T-cell (primary cell): ENCODE measurements at regions not wholly inside any gene's neighbourhood (a gene's known extent, or its start where the extent isn't known, plus 50 kb on each side); places are given as distances from the start of the nearest gene placed in this dataset.

Experiments used
- ATAC-seq, 4 experiments: fragments of 200-7000 bp in 3 of 4; fragments of 150-1000 bp in 1 of 4; cut with Tn5 transposase; replicated peaks in 1 of 4; 1 replicate in 3 of 4; 2 replicates in 1 of 4; pipeline ENCODE4 v1.10.0; 2021; ENCODE audit warnings: moderate library complexity in 3 of 4, mild to moderate bottlenecking in 2 of 4, moderate number of reproducible peaks in 1 of 4
- CTCF ChIA-PET, 2 donors: fragments of 300-600 bp; sonication (Branson Sonifier 250); formaldehyde crosslinking; loops; one replicate each; lab custom pipeline; 2022; ENCODE audit warnings: antibody characterized with exemption in 2 of 2; lab: Charles Lee
- POLR2A ChIA-PET, 2 donors: fragments of 300-600 bp; sonication (Branson Sonifier 250); formaldehyde crosslinking; loops; one replicate each; lab custom pipeline; 2022; ENCODE audit warnings: antibody characterized with exemption in 2 of 2; lab: Charles Lee
- DNase-seq, 35 experiments: peaks; one replicate each; pipeline versions ENCODE4 v3.0.0 to v3.0.0-alpha.2; 2013 to 2023
- H3K27ac ChIP-seq: one replicate; pipeline ENCODE4 v1.5.1; 2013; ENCODE audit warnings: low read length
- H3K27me3 ChIP-seq, 2 experiments: replicated peaks in 1 of 2; 1 replicate in 1 of 2; 2 replicates in 1 of 2; pipeline versions ENCODE4 v1.6.1 to v1.7.0; 2013; ENCODE audit warnings: low read length in 1 of 2, mixed read lengths in 1 of 2; ENCODE audit not compliant: control insufficient read depth in 2 of 2, insufficient read depth in 2 of 2; ENCODE audit errors: extremely low read depth in 1 of 2
- H3K36me3 ChIP-seq, 2 donors: 1 replicate in 1 of 2; 2 replicates in 1 of 2; pipeline versions ENCODE4 v1.6.1 to v1.7.0; 2013; ENCODE audit warnings: low read length in 1 of 2; ENCODE audit not compliant: control insufficient read depth in 2 of 2, insufficient read depth in 1 of 2; ENCODE audit errors: extremely low read depth in 1 of 2
- H3K4me1 ChIP-seq, 2 experiments: 1 replicate in 1 of 2; 2 replicates in 1 of 2; pipeline versions ENCODE4 v1.6.1 to v1.7.0; 2013; ENCODE audit warnings: low read length in 2 of 2, mixed read lengths in 1 of 2; ENCODE audit not compliant: insufficient read depth in 2 of 2, control insufficient read depth in 1 of 2; ENCODE audit errors: extremely low read depth in 1 of 2
- H3K4me3 ChIP-seq, 2 donors: 1 replicate in 1 of 2; 2 replicates in 1 of 2; pipeline versions ENCODE4 v1.5.1 to v1.7.0; 2013; ENCODE audit warnings: mild to moderate bottlenecking in 2 of 2, low read length in 1 of 2, moderate library complexity in 1 of 2; ENCODE audit not compliant: control insufficient read depth in 1 of 2; ENCODE audit errors: extremely low read depth in 1 of 2
- H3K9me3 ChIP-seq: 2 replicates; pipeline ENCODE4 v1.7.0; 2013
- H3K27ac Mint-ChIP-seq, 2 donors: one replicate each; pipeline ENCODE4 v1.8.0; 2020 to 2021; ENCODE audit warnings: mild to moderate bottlenecking in 2 of 2, mixed read lengths in 2 of 2
- H3K27me3 Mint-ChIP-seq, 2 donors: one replicate each; pipeline ENCODE4 v1.8.0; 2021 to 2022; ENCODE audit warnings: mixed read lengths in 2 of 2
- H3K36me3 Mint-ChIP-seq: one replicate; pipeline ENCODE4 v1.8.0; 2021; ENCODE audit warnings: mixed read lengths
- H3K4me1 Mint-ChIP-seq, 3 donors: one replicate each; pipeline ENCODE4 v1.8.0; 2020 to 2022; ENCODE audit warnings: mixed read lengths in 3 of 3, mild to moderate bottlenecking in 1 of 3
- H3K4me3 Mint-ChIP-seq, 3 donors: one replicate each; pipeline ENCODE4 v1.8.0; 2020 to 2022; ENCODE audit warnings: mild to moderate bottlenecking in 3 of 3, mixed read lengths in 3 of 3, moderate library complexity in 3 of 3
- H3K9me3 Mint-ChIP-seq, 3 donors: one replicate each; pipeline ENCODE4 v1.8.0; 2020 to 2022; ENCODE audit warnings: mixed read lengths in 3 of 3
- WGBS: methylation state at CpG from one replicate; pipeline ENCODE4 v1.1.5; 2013; ENCODE audit warnings: missing lambda C conversion rate; ENCODE audit not compliant: insufficient coverage; 5-methylcytosine and 5-hydroxymethylcytosine counted together

- H3K36me3 Mint-ChIP-seq: no peaks in the 10 kb centered on the region
- Histone ChIP-seq H3K27me3 (no peaks in the 10 kb centered on the region), H3K4me1 (no peaks in the 10 kb centered on the region), H3K4me3 (no peak overlapping the region), H3K36me3 (no peaks in the 10 kb centered on the region), H3K9me3 (no peaks in the 10 kb centered on the region), H3K27ac (no peak overlapping the region)
- no peak overlapping the region for H3K4me3 Mint-ChIP-seq
- no peak for ATAC-seq
- 60% methylated on average over 2 of the region's 4 CpGs for WGBS
- DNase-seq: no peak
- H3K27me3 Mint-ChIP-seq: no peaks in the 10 kb centered on the region
- no peaks in the 10 kb centered on the region for H3K9me3 Mint-ChIP-seq
- no peak overlapping the region for H3K27ac Mint-ChIP-seq
- CTCF ChIA-PET: interaction anchor here in 1 of 2 donors (0.5 kb wide), 1 partner anchor 991 kb away, joined by 3 read pairs; no protein-coding TSS in a partner anchor
- no peaks in the 10 kb centered on the region for H3K4me1 Mint-ChIP-seq
- POLR2A ChIA-PET: no interaction called here
Measured at GRCh38 chr16:79833559-79833958, 233.0 kb upstream of the MAF start.

GRCh38 chr16:79826732-79827475, 226.4 kb upstream of the MAF start:
- Mint-ChIP-seq H3K9me3 (no peaks in the 10 kb centered on the region), H3K4me1 (no peaks in the 10 kb centered on the region), H3K27me3 (peaks cover 0 to 2% of the 10 kb centered on the region in 2 donors), H3K36me3 (no peaks in the 10 kb centered on the region), H3K27ac (no peak overlapping the region), H3K4me3 (no peak overlapping the region)
- no peaks in the 10 kb centered on the region for H3K36me3 ChIP-seq
- WGBS: 69% methylated on average over 2 of the region's 7 CpGs
- H3K4me3 ChIP-seq: no peak overlapping the region
- no peak for ATAC-seq
- H3K4me1 ChIP-seq: no peaks in the 10 kb centered on the region
- no peak for DNase-seq
- no peaks in the 10 kb centered on the region for H3K9me3 ChIP-seq
- no peak overlapping the region for H3K27ac ChIP-seq
- POLR2A ChIA-PET: no interaction called here
- no peaks in the 10 kb centered on the region for H3K27me3 ChIP-seq
- CTCF ChIA-PET: no interaction called here

GRCh38 chr16:79825002-79825401, 224.5 kb upstream of the MAF start:
- H3K27ac ChIP-seq: no peak overlapping the region
- no peaks in the 10 kb centered on the region for H3K4me1 Mint-ChIP-seq
- H3K4me3 Mint-ChIP-seq: no peak overlapping the region
- ATAC-seq (no peak), DNase-seq (no peak)
- no peak overlapping the region for H3K27ac Mint-ChIP-seq
- ChIA-PET CTCF (interaction anchor here in 1 of 2 donors (0.6 kb wide), 1 partner anchor 283 kb away, joined by 5 read pairs; no protein-coding TSS in a partner anchor), POLR2A (no interaction called here)
- H3K27me3 Mint-ChIP-seq: peaks cover 0 to 2% of the 10 kb centered on the region in 2 donors
- H3K9me3 ChIP-seq: no peaks in the 10 kb centered on the region
- no peak overlapping the region for H3K4me3 ChIP-seq
- H3K27me3 ChIP-seq: no peaks in the 10 kb centered on the region
- WGBS: 82% methylated on average over 1 of the region's 1 CpG
- no peaks in the 10 kb centered on the region for H3K36me3 Mint-ChIP-seq
- no peaks in the 10 kb centered on the region for H3K9me3 Mint-ChIP-seq
- H3K4me1 ChIP-seq: no peaks in the 10 kb centered on the region
- H3K36me3 ChIP-seq: no peaks in the 10 kb centered on the region

- no peaks in the 10 kb centered on the region for H3K4me1 ChIP-seq
- no peaks in the 10 kb centered on the region for H3K9me3 Mint-ChIP-seq
- H3K4me1 Mint-ChIP-seq: no peaks in the 10 kb centered on the region
- H3K36me3 Mint-ChIP-seq: no peaks in the 10 kb centered on the region
- H3K27ac Mint-ChIP-seq: no peak overlapping the region
- no peak overlapping the region for H3K27ac ChIP-seq
- DNase-seq: no peak
- ChIA-PET CTCF (no interaction called here), POLR2A (no interaction called here)
- no peaks in the 10 kb centered on the region for H3K27me3 ChIP-seq
- no peaks in the 10 kb centered on the region for H3K9me3 ChIP-seq
- WGBS: 80% methylated on average over 1 of the region's 2 CpGs
- H3K4me3 ChIP-seq: no peak overlapping the region
- H3K36me3 ChIP-seq: no peaks in the 10 kb centered on the region
- peaks cover 0 to 2% of the 10 kb centered on the region in 2 donors for H3K27me3 Mint-ChIP-seq
- no peak for ATAC-seq
- no peak overlapping the region for H3K4me3 Mint-ChIP-seq
Measured at GRCh38 chr16:79823639-79824038, 223.1 kb upstream of the MAF start.

DNA sequence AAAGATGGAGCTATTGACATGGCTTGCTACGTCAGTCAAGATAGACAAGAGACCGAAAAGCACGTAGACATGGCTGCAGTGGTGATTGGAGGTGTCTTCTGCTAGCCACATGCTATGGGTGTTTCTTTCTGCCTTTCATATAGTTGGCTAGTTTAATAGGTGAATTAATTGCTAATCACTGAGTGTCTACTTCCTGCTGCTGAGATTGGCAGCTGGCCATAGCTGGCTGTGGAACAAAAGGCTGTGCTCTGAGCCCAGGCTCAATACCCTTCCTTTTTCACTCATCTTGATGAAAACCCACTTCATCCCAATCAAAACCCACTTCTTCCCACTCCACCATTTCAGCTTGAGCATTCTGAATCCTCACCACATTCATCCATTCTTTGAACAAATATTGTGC, 221.4 kb upstream of the MAF start:
- no peaks in the 10 kb centered on the region for H3K36me3 Mint-ChIP-seq
- H3K36me3 ChIP-seq: no peaks in the 10 kb centered on the region
- 96% methylated on average over 3 of the region's 3 CpGs for WGBS
- H3K9me3 Mint-ChIP-seq: no peaks in the 10 kb centered on the region
- H3K27me3 Mint-ChIP-seq: no peaks in the 10 kb centered on the region
- ATAC-seq: no peak
- H3K9me3 ChIP-seq: no peaks in the 10 kb centered on the region
- H3K4me1 Mint-ChIP-seq: no peaks in the 10 kb centered on the region
- H3K4me3 Mint-ChIP-seq: no peak overlapping the region
- no peak overlapping the region for H3K27ac ChIP-seq
- H3K27me3 ChIP-seq: no peaks in the 10 kb centered on the region
- CTCF ChIA-PET: no interaction called here
- H3K4me3 ChIP-seq: no peak overlapping the region
- POLR2A ChIA-PET: no interaction called here
- no peaks in the 10 kb centered on the region for H3K4me1 ChIP-seq
- H3K27ac Mint-ChIP-seq: no peak overlapping the region
- no peak for DNase-seq

DNA sequence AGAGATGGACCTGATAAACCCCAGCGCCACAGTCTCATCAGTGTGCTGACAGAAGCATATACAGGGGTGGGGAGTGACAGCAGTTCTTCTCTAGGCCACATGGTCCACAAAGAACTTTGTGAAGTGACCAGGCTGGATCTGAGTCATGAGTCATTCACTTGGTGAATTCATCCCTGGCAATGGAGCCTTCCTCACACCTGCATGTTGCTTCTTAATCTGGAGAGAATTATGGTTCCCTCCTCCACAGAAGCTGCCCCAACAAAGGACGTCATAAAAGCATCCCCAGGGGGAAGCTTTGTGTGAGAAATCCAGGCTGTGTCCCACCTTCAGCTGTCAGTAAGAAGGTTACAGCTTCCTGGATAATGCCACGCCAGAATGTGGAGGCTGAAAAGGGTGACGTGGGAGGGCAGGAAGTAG, 215.6 kb upstream of the MAF start:
- no peaks in the 10 kb centered on the region for H3K4me1 ChIP-seq
- no peak overlapping the region for H3K27ac Mint-ChIP-seq

More for the DNA sequence above, 215.6 kb upstream of the MAF start:
- ChIA-PET POLR2A (no interaction called here), CTCF (no interaction called here)
- ATAC-seq (no peak), DNase-seq (no peak)
- Mint-ChIP-seq H3K4me3 (no peak overlapping the region), H3K9me3 (no peaks in the 10 kb centered on the region), H3K4me1 (no peaks in the 10 kb centered on the region), H3K36me3 (no peaks in the 10 kb centered on the region), H3K27me3 (peaks cover 4 to 16% of the 10 kb centered on the region in 2 donors)
- Histone ChIP-seq H3K27ac (no peak overlapping the region), H3K27me3 (no peaks in the 10 kb centered on the region), H3K4me3 (no peak overlapping the region), H3K36me3 (no peaks in the 10 kb centered on the region), H3K9me3 (no peaks in the 10 kb centered on the region)
- WGBS: 75% methylated on average over 2 of the region's 4 CpGs
